ENCODE measurements at regions not wholly inside any gene's neighbourhood (a gene's known extent, or its start where the extent isn't known, plus 50 kb on each side); places are given as distances from the start of the nearest gene placed in this dataset.

GRCh38 chr3:147795418-147795817 lies 386.3 kb downstream of the ZIC1 start:
- DNase-seq (ENCODE audit: low read depth in 4 of 6, low spot score in 6 of 6) = no peak
- WGBS (ENCODE audit: insufficient coverage) = no CpG with 5 or more reads among the region's 1 CpG
- no peaks in the 10 kb centered on the region for H3K36me3 ChIP-seq (ENCODE audit: control insufficient read depth, insufficient read depth, low read length)
- no peaks in the 10 kb centered on the region for H3K27me3 ChIP-seq (ENCODE audit: control insufficient read depth, insufficient read depth, low read length)
- no peak overlapping the region for H3K27ac ChIP-seq (ENCODE audit: low read depth, low read length)
- H3K9me3 ChIP-seq (ENCODE audit: control insufficient read depth, insufficient read depth, low read length) = no peaks in the 10 kb centered on the region
- no peak overlapping the region for H3K4me3 ChIP-seq (ENCODE audit: low read depth, low read length)
- H3K4me1 ChIP-seq (ENCODE audit: control insufficient read depth, insufficient read depth, low read length) = no peaks in the 10 kb centered on the region

DNA sequence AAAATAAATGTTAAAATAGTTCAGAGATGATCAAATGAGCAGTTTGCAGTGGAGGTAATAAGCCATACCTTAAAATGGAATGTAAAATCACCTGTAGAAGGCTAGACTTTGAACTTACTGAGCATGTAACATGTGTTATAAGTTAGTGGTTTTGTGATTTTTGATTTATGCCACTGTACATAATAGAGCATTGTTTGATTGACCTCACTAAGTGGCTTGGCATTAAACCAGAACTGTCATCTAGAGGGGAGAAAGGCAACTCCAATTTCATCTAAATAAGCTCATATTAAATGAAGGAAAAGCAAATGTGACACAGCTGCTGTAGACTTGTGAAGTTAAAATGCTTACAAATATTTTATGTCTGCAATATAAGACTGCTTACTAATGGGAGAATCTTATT lies 387.9 kb downstream of the ZIC1 start:
- Histone ChIP-seq H3K36me3 (ENCODE audit: control insufficient read depth, insufficient read depth, low read length) (no peaks in the 10 kb centered on the region), H3K27ac (ENCODE audit: low read depth, low read length) (no peak overlapping the region), H3K27me3 (ENCODE audit: control insufficient read depth, insufficient read depth, low read length) (no peaks in the 10 kb centered on the region), H3K4me3 (ENCODE audit: low read depth, low read length) (no peak overlapping the region), H3K4me1 (ENCODE audit: control insufficient read depth, insufficient read depth, low read length) (no peaks in the 10 kb centered on the region), H3K9me3 (ENCODE audit: control insufficient read depth, insufficient read depth, low read length) (no peaks in the 10 kb centered on the region)
- no peak for DNase-seq (ENCODE audit: low read depth in 4 of 6, low spot score in 6 of 6)

DNA sequence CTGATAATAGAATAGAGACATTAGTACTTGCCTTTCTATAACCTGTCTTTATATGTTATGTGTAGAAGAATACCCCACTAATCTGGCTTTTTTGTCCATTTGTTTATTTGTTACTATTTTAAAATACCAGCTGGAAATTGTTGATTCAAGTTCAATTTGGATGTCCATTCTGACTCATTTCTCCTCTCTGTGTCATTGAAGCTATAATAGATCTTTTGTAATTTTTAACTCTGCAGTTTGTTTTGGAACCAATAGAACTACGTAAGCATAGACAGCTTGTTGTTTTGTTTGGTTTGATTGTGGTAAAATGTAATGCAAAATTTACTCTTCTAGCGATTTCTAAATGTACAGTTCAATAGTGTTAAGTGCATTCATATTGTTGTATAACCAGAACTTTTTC lies 390.4 kb downstream of the ZIC1 start:
- no peak for DNase-seq (ENCODE audit: low read depth in 4 of 6, low spot score in 6 of 6)
- H3K27ac ChIP-seq (ENCODE audit: low read depth, low read length) = no peak overlapping the region
- no peaks in the 10 kb centered on the region for H3K9me3 ChIP-seq (ENCODE audit: control insufficient read depth, insufficient read depth, low read length)
- no peaks in the 10 kb centered on the region for H3K27me3 ChIP-seq (ENCODE audit: control insufficient read depth, insufficient read depth, low read length)
- no peaks in the 10 kb centered on the region for H3K4me1 ChIP-seq (ENCODE audit: control insufficient read depth, insufficient read depth, low read length)
- H3K36me3 ChIP-seq (ENCODE audit: control insufficient read depth, insufficient read depth, low read length) = no peaks in the 10 kb centered on the region
- no peak overlapping the region for H3K4me3 ChIP-seq (ENCODE audit: low read depth, low read length)
- WGBS (ENCODE audit: insufficient coverage) = no CpG with 5 or more reads among the region's 2 CpGs

GRCh38 chr3:147807776-147808175 lies 398.6 kb downstream of the ZIC1 start:
- Histone ChIP-seq H3K9me3 (ENCODE audit: control insufficient read depth, insufficient read depth, low read length) (no peaks in the 10 kb centered on the region), H3K4me3 (ENCODE audit: low read depth, low read length) (no peak overlapping the region), H3K36me3 (ENCODE audit: control insufficient read depth, insufficient read depth, low read length) (no peaks in the 10 kb centered on the region), H3K4me1 (ENCODE audit: control insufficient read depth, insufficient read depth, low read length) (no peaks in the 10 kb centered on the region), H3K27ac (ENCODE audit: low read depth, low read length) (no peak overlapping the region), H3K27me3 (ENCODE audit: control insufficient read depth, insufficient read depth, low read length) (no peaks in the 10 kb centered on the region)
- WGBS (ENCODE audit: insufficient coverage) = 83% methylated on average over 1 of the region's 1 CpG
- DNase-seq (ENCODE audit: low read depth in 4 of 6, low spot score in 6 of 6) = no peak

DNA sequence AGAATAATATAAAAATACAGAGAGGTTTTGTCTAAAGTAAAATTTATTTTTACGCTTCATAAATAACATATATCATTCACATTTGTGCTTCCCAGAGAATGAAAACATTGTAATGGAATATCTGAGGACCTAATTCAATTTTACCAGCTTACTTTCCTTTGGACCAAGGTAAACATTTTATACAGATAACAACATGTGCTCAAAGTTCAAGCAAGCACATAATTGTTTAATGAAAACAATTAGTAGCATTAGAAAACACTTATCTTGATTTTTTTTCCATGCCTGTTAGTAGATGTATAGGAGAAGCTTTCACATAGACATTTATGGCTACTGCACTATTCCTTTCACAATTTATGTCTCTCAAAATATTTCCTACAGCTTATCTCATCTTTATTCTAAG lies 400.0 kb downstream of the ZIC1 start:
- H3K27me3 ChIP-seq (ENCODE audit: control insufficient read depth, insufficient read depth, low read length) = no peaks in the 10 kb centered on the region
- H3K4me1 ChIP-seq (ENCODE audit: control insufficient read depth, insufficient read depth, low read length) = no peaks in the 10 kb centered on the region
- no peaks in the 10 kb centered on the region for H3K9me3 ChIP-seq (ENCODE audit: control insufficient read depth, insufficient read depth, low read length)
- no CpG with 5 or more reads among the region's 1 CpG for WGBS (ENCODE audit: insufficient coverage)
- H3K36me3 ChIP-seq (ENCODE audit: control insufficient read depth, insufficient read depth, low read length) = no peaks in the 10 kb centered on the region
- H3K4me3 ChIP-seq (ENCODE audit: low read depth, low read length) = no peak overlapping the region
- no peak overlapping the region for H3K27ac ChIP-seq (ENCODE audit: low read depth, low read length)
- no peak for DNase-seq (ENCODE audit: low read depth in 4 of 6, low spot score in 6 of 6)

DNA sequence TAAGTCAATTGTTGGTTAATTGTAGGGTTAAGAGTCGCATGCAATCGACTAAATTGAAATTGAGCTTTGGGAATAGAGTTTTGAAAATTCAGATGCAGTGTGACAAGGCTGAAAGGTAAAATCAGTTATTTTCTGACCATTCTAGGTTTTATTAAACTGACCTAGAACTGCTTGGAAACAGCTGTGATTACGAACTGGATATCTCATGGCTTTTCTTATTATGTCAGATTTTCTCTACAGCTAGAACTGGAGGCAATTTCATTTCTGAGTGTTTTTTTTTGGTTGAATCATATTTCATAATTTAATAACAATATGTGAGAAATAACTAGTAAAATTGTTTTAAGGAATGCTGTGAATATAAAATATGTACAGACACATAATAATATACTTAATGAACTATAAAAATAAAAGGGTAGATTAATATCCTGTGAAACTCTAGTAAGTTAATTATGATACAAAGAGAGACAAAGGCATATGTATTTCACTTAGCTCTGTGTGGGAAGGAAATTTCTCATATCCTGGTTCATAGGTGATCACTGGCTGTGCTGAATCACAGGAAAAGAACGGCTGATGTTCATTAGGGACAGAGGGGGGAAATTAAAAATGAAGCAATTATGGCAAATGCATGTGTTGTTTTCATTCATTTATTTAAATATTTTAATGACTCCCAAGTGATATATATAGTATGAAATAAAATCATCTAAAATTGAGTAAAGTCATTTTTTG lies 403.2 kb downstream of the ZIC1 start:
- no peaks in the 10 kb centered on the region for H3K36me3 ChIP-seq (ENCODE audit: control insufficient read depth, insufficient read depth, low read length)
- peak in 1 of 6 donors; percentile 69 for DNase-seq (ENCODE audit: low read depth in 4 of 6, low spot score in 6 of 6)
- no peaks in the 10 kb centered on the region for H3K27me3 ChIP-seq (ENCODE audit: control insufficient read depth, insufficient read depth, low read length)
- H3K4me1 ChIP-seq (ENCODE audit: control insufficient read depth, insufficient read depth, low read length) = no peaks in the 10 kb centered on the region
- H3K27ac ChIP-seq (ENCODE audit: low read depth, low read length) = no peak overlapping the region
- no peak overlapping the region for H3K4me3 ChIP-seq (ENCODE audit: low read depth, low read length)
- WGBS (ENCODE audit: insufficient coverage) = no CpG with 5 or more reads among the region's 4 CpGs
- no peaks in the 10 kb centered on the region for H3K9me3 ChIP-seq (ENCODE audit: control insufficient read depth, insufficient read depth, low read length)

DNA sequence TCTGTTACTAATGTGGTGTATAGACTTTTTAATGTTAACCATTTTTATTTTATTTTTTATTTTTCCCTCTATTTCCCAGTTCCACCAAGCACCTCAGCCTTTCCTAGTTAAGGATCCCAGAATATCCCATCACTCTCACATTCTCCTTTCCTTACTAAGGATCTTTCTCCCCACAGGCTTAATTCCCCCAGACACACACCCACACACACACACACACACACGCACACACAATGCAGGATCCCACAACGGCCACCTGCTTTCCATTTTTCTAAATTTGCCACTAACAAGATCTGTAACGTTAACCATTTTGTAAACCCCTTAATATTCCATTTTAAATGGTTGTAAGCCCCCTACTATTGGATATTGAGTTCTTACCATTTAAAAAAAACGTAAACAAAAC lies 404.1 kb downstream of the ZIC1 start:
- Histone ChIP-seq H3K27me3 (ENCODE audit: control insufficient read depth, insufficient read depth, low read length) (no peaks in the 10 kb centered on the region), H3K36me3 (ENCODE audit: control insufficient read depth, insufficient read depth, low read length) (no peaks in the 10 kb centered on the region), H3K9me3 (ENCODE audit: control insufficient read depth, insufficient read depth, low read length) (no peaks in the 10 kb centered on the region), H3K27ac (ENCODE audit: low read depth, low read length) (no peak overlapping the region), H3K4me3 (ENCODE audit: low read depth, low read length) (no peak overlapping the region), H3K4me1 (ENCODE audit: control insufficient read depth, insufficient read depth, low read length) (no peaks in the 10 kb centered on the region)
- no peak for DNase-seq (ENCODE audit: low read depth in 4 of 6, low spot score in 6 of 6)
- WGBS (ENCODE audit: insufficient coverage) = 88% methylated on average over 1 of the region's 4 CpGs

GRCh38 chr3:147816752-147817151 lies 407.6 kb downstream of the ZIC1 start:
- H3K4me3 ChIP-seq (ENCODE audit: low read depth, low read length) = no peak overlapping the region
- H3K36me3 ChIP-seq (ENCODE audit: control insufficient read depth, insufficient read depth, low read length) = no peaks in the 10 kb centered on the region
- no peaks in the 10 kb centered on the region for H3K9me3 ChIP-seq (ENCODE audit: control insufficient read depth, insufficient read depth, low read length)
- peak in 4 of 6 donors; percentile 13 to 67 (median 35) for DNase-seq (ENCODE audit: low read depth in 4 of 6, low spot score in 6 of 6)
- WGBS (ENCODE audit: insufficient coverage) = 68% methylated on average over 3 of the region's 6 CpGs
- no peaks in the 10 kb centered on the region for H3K27me3 ChIP-seq (ENCODE audit: control insufficient read depth, insufficient read depth, low read length)
- H3K4me1 ChIP-seq (ENCODE audit: control insufficient read depth, insufficient read depth, low read length) = no peaks in the 10 kb centered on the region
- no peak overlapping the region for H3K27ac ChIP-seq (ENCODE audit: low read depth, low read length)

DNA sequence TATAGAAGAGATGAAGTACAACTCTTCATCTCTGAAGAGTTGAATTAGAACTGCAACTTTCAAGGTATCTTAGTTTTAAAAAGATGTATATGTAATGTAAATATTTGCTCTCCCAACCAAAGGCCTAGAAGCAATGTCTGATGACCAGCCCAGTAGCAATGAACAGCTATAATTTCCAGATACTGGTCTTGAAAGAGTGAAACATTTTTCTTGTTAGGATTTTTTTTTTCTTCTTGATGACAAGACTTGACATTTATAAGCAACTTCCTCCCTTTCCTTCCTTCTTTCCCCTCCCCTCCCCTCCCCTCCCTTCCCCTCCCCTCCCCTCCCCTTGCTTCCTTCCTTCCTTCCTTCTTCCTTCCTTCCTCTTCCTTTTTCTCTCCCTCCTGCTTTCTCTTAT lies 423.4 kb downstream of the ZIC1 start:
- H3K4me1 ChIP-seq (ENCODE audit: control insufficient read depth, insufficient read depth, low read length) = no peaks in the 10 kb centered on the region
- H3K9me3 ChIP-seq (ENCODE audit: control insufficient read depth, insufficient read depth, low read length) = no peaks in the 10 kb centered on the region
- no peaks in the 10 kb centered on the region for H3K27me3 ChIP-seq (ENCODE audit: control insufficient read depth, insufficient read depth, low read length)
- H3K4me3 ChIP-seq (ENCODE audit: low read depth, low read length) = no peak overlapping the region
- H3K36me3 ChIP-seq (ENCODE audit: control insufficient read depth, insufficient read depth, low read length) = no peaks in the 10 kb centered on the region
- no peak for DNase-seq (ENCODE audit: low read depth in 4 of 6, low spot score in 6 of 6)
- no peak overlapping the region for H3K27ac ChIP-seq (ENCODE audit: low read depth, low read length)

GRCh38 chr3:147836330-147836729 lies 427.2 kb downstream of the ZIC1 start:
- H3K36me3 ChIP-seq (ENCODE audit: control insufficient read depth, insufficient read depth, low read length) = no peaks in the 10 kb centered on the region
- no peaks in the 10 kb centered on the region for H3K9me3 ChIP-seq (ENCODE audit: control insufficient read depth, insufficient read depth, low read length)
- no peaks in the 10 kb centered on the region for H3K27me3 ChIP-seq (ENCODE audit: control insufficient read depth, insufficient read depth, low read length)
- no peaks in the 10 kb centered on the region for H3K4me1 ChIP-seq (ENCODE audit: control insufficient read depth, insufficient read depth, low read length)
- H3K27ac ChIP-seq (ENCODE audit: low read depth, low read length) = no peak overlapping the region
- no peak for DNase-seq (ENCODE audit: low read depth in 4 of 6, low spot score in 6 of 6)
- H3K4me3 ChIP-seq (ENCODE audit: low read depth, low read length) = no peak overlapping the region

Measured in spinal cord (tissue), 9 donors.